Medulla oblongata (tissue), 1 donor: ENCODE measurements at regions not wholly inside any gene's neighbourhood (a gene's known extent, or its start where the extent isn't known, plus 50 kb on each side); places are given as distances from the start of the nearest gene placed in this dataset.
"Not testable (repeated sequence)": the region's sequence is repeated elsewhere in the genome, so short reads cannot be mapped to it uniquely, and the experiment has no call there.

ENCODE experiments used
- DNase-seq: peaks from one replicate; pipeline ENCODE4 v3.0.0-alpha.2; 2015; ENCODE audit errors: extremely low spot score

DNA sequence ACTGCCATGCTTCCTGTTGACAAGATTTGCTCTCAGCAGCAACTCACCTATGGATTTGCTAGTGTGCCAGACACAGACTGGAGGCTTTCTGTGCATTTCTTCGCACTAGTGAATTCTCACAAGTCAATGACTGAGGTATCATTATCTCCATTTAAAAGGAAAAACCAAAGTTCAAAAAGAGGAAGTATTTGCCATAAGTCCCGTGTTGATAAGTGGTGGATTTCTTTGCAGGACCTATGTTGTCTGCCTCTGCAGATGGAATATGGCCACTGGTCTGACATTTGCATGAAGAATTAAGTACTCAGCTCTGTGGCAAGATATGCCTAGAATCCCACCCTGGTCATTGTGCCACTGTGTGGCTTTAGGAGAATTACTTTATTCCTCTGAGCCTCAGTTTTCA is 299.6 kb downstream of the PAX3 start:
- no peak for DNase-seq

DNA sequence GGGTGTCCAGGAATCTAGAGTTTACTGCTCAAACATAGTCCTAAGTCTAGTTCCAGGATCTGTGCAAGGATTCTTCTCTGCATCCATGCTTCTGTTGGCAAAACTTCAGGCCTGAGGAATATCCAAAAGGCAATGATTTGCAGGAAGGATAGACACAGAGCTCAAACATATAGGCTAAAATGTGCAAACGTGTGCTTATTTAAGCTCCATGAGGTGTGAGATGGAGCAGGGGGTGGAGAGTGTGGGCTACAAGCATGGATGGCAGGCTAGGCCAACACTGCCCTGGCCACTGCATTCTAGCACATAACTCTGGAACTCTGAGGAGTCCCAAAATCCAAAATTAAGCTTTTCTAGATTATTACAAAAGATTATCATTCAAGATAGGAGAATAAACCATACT is 301.1 kb downstream of the PAX3 start:
- no peak for DNase-seq

DNA sequence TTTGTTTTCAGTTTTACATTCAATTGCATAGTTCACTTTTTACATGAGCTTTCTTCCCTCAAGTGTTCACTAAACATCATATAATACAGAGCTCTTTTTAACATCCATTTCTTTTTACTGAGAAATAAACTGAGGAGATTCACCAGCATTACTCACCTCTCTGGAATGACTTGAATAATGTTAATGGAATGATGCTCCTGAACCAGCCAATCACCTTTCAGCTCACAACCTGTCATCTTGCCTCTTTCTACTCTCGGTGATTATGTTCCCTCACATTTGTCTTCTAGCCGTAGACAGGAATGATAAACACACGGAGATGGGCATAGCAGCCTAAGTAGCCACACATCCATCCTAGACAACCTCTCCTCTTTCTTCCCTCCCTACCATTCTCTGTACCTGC is 301.7 kb downstream of the PAX3 start:
- DNase-seq: no peak

DNA sequence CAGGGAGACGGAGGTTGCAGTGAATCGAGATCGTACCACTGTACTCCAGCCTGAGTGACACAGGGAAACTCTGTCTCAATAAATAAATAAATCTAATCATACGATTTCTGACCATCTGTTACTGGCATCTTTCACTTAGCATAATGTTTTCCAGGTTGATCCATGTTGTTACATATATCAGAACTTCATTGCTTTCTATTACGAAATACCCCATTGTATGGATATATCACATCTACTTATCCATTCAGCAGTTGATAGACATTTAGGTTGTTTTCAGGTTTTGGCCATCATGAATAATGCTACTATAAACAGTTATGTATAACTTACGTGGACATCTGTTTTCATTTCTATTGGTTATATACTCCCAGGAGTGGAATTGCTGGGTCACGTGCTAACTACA is 303.9 kb downstream of the PAX3 start:
- DNase-seq: no peak

DNA sequence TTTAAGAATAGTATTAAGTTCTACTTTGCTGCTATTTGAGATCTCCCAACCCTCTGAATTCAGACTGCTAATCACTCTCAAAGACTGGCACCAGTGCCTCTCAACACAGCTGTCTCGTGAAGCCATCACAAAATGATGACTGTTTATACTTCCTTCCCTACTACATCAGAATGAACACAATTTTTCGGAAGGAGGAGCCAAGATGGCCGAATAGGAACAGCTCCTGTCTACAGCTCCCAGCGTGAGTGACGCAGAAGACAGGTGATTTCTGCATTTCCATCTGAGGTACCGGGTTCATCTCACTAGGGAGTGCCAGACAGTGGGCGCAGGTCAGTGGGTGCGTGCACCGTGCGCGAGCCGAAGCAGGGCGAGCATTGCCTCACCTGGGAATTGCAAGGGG is 314.4 kb downstream of the PAX3 start:
- not testable (repeated sequence) for DNase-seq

DNA sequence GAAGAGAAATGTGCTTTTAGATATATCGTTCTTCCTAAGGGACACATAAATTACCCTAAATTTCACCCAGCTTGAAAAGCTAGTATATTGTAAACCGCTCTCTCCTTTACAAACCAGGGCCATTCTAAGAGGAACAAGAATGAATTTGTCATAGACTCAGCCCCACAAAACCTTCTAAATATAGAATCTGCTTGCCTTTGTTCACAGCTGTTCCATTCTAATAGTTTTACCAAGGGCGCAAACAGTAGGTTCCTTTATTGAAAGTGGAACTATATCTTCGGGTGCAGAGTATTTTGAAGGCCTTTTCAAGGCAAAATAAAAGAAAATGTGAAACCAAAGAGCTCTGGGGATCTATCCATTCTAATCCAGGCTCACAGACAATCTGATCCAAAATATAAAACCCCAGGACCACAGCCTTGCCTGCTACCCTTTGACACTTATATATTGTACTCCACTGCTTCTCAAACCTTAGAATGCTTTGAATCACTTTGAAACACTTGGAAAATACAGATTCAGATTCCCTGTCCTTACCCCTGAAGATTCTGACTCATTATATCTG is 316.8 kb downstream of the PAX3 start:
- DNase-seq: peak; percentile 33

DNA sequence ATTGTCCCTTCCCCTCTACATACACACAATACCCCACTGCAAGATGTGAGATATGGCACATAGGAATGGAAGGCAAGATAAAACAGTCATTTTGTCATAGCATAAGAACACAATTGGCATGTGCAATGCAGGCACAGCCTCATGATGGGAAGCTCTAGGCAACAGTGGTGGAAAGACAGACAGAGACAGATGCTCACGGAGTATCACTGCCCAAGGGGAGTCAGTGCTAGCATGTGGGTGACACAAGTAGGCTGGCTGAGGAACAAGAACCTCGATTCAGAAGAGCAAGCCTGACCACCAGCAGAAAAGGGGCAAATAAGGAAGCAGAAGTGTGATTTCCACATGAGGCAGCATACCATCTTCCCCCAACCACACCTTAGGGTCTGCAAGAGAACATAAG is 323.6 kb downstream of the PAX3 start:
- DNase-seq: no peak

DNA sequence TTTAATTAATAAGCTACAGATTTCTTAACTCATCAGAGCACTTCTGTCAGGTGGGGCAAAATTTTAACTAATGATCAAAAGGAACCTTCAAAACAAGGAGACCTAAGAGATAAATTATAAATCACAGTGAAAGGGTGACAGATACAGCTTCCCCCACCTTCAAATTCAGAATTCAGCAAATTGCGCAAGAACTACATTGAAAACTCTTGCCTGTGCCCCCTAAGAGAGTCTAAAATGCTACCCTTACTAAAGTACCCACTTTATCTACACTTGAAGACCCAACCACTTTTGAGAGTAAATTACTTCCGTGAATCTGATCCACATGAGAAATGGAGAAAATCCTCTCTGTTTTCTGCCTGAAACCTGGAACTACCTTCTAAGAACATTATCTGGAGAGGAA is 324.9 kb downstream of the PAX3 start:
- no peak for DNase-seq

DNA sequence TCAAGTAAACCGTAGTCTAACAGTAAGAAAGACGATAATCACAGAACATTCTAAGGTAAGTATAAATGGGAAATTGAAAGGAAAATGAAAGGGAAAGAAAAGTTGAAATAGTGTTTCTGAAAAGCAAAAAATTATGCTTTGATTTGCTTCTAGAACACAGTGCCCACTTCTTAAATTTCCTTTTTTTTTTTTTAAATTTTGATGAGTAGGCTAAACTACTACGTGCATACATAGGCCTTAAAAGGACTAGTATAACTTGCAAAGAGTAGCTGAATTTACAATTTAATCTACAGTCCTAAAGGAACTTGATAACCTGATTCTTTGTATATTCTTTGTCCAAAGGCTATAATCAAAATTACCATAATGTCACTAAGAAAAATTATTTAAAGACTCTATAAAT is 325.3 kb downstream of the PAX3 start:
- no peak for DNase-seq

DNA sequence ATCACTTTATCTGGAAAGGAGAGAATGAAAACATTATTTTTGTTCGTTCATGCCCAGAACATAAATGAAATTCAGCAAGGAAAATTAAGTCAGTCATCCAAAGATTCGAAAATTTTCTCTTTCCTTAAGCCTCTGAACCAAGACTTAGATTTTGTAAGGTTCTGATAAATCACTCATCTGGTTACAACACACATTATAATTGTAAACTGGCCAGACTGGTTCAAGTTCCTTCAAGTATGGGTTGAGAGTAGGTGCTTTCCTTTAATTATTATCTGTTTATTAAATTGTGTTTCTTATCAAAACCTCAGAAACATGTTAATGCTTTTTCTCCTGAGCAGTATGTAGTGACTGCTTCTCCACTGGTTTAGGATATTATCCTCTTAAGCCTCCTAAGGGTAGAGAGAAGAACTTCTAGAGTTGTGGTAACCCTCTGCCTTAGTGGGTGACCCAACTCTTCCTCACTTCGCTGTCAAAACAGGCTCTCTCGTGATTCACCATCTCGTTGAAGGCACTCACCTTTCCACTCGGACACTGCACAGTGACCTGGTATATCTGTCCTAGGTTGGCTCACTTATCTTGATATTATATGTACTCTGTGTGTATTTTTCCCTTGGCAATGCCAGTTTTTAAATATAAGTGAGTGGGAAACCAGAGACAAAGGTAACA is 325.9 kb downstream of the PAX3 start:
- no peak for DNase-seq

DNA sequence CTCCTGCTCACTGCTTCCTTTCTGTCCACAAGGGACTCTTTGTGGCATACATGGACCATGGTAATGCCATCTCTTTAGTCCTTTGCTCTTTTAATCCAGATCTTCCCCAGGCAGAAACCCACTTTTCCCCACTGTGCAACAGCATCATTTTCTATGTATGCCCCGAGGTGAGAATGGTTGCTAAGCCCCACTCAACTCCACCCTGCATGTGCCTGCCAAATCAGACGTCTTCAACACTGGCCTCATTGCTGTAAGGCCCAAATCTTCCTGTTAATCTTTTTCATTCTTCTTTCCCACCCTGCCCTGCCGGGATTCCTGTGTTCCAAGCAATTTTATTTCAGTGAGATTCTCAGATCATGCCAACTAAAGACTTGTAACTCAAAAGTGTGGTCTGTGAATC is 328.4 kb downstream of the PAX3 start:
- DNase-seq: no peak

DNA sequence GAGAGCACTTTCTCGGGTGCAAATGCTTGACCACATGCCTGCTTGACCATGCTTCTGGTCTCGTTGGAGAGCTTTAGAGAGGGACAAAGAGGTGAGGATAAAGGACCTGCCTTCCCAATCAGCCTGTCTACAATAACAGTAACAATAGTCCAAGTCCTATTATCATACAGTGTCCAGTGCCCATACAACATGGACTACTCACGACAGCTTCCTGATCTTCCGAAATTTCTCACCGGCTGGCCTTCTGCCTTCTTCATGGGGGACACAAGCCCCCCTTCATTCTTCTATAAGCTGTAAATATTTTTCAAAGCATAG is 329.0 kb downstream of the PAX3 start:
- no peak for DNase-seq

DNA sequence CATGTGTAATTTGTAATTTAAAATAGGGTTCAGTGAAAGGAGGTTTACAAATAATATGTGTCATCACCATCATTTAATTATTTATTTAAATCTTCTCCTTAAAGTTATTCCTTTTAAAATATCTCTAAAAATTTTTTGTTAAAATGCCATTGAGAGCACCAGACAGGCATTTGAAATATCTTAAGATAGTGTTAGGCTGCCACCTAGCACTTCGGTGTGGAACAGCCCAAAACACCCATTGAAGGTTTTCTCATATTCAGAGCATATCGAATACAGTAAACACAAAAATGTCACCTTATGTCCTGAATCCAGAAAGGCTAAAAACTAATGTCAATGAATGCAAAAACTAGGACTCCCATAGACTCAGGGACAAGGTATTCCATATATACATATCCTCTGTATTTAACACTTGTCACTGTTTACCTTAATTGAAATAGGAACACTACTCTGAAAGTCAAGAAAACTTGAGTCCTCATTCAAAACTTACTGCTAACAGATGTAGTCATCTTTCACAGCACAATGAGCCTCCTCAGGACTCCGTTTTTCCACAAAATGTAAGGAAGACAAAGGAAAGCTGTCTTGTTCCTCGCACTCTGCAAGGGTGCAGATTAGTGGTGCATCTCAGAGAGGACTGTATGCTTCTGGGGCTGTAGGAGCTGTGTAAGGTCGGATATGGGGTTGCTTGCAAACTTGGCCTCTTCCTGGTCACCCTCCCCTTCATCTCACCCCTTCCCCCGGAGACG is 329.5 kb downstream of the PAX3 start:
- DNase-seq: peak; percentile 64

DNA sequence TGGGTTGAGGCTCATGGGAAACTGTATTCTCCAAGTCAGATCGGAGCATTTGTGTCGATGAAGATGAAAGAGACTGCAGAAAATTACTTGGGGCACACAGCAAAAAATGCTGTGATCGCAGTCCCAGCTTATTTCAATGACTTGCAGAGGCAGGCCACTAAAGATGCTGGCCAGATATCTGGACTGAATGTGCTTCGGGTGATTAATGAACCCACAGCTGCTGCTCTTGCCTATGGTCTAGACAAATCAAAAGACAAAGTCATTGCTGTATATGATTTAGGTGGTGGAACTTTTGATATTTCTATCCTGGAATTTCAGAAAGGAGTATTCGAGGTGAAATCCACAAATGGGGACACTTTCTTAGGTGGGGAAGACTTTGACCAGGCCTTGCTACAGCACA is 336.6 kb downstream of the PAX3 start:
- DNase-seq: no peak

DNA sequence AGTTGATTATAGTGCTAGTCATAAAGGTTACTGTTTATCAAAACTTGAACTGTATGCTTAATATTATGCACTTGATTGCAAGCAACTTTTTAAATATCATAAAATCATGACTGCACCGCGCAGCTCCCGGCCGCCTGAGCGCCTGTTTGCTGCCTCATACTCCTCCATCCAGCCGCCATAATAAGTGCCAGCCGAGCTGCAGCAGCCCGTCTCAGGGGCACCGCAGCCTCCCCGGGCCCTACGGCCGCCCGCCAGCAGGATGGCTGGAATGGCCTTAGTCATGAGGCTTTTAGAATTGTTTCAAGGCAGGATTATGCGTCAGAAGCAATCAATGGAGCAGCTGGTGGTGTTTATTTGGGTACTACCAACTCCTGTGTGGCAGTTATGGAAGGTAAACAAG is 337.2 kb downstream of the PAX3 start:
- DNase-seq: no peak

DNA sequence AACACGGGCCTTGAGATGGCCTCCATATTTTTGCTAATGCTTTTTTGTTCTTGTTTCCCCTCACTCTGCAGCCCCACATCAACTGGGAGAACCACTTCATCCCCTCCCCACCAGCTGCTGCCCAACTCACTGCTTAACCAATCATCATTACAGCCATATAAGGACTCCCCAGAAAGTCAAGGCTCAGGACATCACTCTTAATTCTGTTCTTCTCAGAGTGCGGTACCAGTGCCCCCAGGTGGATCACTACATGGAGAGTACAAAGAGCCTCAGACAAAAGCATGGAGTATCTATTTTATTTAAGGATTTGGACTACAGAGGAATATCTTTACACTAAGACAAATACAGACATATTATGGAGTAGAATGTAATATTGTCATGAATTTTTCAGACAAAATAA is 340.6 kb downstream of the PAX3 start:
- no peak for DNase-seq

DNA sequence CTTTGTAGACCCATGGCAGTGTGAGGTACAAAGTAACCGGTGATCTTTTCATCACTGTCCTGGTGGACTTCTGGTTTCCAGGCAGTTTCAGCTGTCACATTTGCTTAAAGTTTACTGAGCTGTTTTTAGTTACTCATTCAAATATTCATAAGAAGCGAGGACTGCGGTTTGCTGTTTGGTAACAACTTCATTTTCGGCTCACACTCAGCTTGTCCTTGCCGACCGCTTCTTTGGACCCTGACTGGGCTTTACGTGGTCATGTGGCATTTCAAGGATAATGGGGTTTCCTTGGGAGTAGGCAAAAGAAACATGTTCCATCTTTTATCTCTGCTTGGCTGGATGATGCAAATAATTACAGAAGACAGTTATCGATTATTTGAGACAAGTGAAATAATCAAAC is 350.7 kb downstream of the PAX3 start:
- no peak for DNase-seq

DNA sequence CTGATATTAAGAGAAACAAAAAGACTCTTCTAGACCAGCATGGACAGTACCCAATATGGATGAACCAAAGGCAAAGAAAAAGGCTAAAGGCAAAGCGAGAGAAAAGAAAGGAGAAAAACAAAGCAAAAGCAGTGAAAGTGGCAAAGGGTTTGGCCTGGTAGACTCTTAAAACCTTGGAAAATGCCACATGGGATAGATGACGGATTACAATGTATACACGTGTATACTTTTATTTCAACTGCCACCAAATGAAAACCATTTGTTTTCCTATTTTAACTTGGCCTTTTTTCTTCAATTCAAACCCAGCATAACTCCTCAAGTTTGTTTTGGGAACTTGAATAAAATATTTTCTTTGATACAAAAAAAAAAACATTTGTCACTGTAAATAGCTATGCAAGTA is 354.3 kb downstream of the PAX3 start:
- not testable (repeated sequence) for DNase-seq

DNA sequence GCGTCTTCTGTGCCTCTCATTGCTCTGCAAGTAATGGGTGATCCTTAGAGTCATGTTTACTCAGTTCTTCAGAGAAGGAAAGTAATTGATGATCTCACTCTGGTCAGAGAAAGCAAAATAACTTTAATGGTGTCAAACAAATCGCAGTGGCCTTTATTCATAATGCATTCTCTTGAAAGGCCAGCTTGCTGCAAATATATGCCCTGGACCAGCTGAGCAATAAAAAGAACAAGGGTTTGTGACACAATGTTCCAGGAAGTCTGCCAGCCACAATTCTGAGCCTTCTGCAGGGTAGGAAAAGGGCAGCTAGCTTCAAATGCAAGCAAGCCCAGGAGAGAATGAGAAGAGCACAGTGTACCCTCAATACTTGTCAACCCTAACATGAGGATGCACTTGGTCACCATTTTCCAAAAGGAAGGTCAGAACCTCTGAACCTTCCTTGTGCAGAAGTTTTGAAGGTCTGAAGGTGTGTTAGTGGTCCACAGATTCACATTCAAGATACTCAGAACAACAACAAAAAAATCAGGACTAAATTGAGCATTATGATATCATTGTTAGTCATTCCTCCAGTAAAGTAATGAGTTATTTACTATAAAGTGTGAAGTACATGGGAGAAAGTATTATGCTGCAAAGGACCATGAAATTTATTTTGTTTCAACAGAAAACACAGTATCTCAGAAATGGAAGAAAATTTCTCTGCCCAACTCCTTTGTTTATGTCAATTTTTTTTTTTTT is 355.6 kb downstream of the PAX3 start:
- DNase-seq: peak; percentile 59

DNA sequence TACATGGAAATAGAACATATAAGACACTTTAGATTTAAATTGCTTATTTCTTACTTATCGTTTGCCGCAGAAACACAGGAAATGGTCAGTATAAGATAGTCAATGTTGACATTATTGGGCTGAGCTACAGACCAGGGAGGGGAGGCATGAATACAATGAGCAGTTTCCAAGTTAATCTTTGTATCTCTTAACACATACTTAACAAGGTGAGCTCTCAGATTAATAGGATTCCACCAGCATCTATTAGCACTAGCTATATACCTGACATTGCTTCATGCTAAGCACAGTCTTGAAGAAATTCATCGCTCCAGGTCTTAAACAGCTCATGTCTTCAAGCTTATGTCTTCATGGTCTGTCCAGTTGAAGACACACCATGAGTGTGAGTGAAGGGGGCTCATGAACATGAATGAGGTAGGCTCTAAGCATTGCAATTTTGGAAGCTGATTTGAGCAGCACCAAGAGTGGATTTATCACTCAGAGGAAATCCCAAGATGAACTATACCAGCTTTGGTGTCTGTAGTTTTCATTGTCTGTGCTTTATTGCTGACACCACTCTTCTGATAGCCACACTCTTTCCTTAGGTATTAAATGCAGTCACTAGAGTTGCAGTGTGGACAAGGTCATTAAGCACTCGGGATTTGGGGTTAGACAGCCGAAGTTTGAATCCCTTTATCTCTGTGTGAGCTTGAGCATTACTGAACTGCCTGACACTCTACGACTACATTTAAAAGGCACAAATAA is 359.3 kb upstream of the EPHA4 start:
- DNase-seq: no peak

DNA sequence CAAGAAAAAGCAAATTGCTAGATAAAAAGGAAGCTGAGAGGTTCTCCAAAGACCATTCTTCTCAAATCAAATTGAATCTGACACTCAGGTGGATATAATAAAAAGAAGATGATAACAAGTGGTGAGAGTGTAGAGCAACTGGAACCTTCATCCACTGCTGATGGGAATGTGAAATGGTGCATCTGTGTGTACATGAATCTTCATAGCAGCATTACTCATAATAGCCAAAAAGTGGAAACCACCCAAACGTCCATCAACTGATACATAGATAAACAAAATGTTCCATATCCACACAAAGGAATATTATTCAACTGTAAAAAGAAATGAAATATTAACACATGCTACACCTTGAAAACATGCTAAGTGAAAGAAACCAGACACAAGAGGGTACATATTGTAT is 357.2 kb upstream of the EPHA4 start:
- DNase-seq: no peak

DNA sequence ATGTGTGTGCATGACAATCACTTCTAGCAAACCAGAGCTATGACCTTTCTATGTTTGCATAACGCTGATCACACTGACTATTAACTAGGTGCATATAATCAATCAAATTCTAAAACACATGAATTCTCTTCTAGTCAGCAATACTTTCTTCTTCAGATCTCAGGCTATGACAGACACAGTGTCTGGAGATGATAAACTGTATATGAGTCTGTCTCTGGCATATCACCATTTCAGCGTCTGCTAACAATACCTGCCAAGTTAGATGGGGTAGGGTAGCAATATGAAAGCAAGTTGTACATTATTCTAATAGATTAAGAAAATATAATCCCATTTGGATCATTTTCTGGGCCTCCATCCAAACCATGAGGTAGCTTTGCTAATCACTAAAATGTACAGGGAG is 354.2 kb upstream of the EPHA4 start:
- DNase-seq: no peak
